H1 (cell line): ENCODE measurements at regions not wholly inside any gene's neighbourhood (a gene's known extent, or its start where the extent isn't known, plus 50 kb on each side); places are given as distances from the start of the nearest gene placed in this dataset.

Experiments
- CTCF ChIA-PET: fragments of 300-600 bp; sonication (Branson Sonifier 250); formaldehyde crosslinking; loops from one replicate; lab custom pipeline; 2021; ENCODE audit not compliant: partially characterized antibody; lab: Charles Lee
- POLR2A ChIA-PET: fragments of 300-600 bp; sonication (Branson Sonifier 250); formaldehyde crosslinking; loops from one replicate; lab custom pipeline; 2021; ENCODE audit warnings: inconsistent platforms; ENCODE audit not compliant: partially characterized antibody; lab: Charles Lee
- DNase-seq, 2 experiments: peaks; one replicate each; pipeline versions ENCODE4 v3.0.0 to v3.0.0-alpha.2; 2010 to 2022; ENCODE audit warnings: low spot score in 2 of 2, low read depth in 1 of 2, mixed read lengths in 1 of 2
- FAIRE-seq: peaks from 2 replicates; lab custom pipeline; 2011; peaks lifted over from hg19 to GRCh38; lab: Jason Lieb, UNC
- H2AFZ ChIP-seq: 2 replicates; pipeline ENCODE4 v1.8.1; 2012; ENCODE audit warnings: low read length, inconsistent platforms
- H2AK5ac ChIP-seq: 2 replicates; pipeline ENCODE4 v1.6.1; 2013; ENCODE audit warnings: low read depth, low read length
- H2BK120ac ChIP-seq: replicated peaks from 2 replicates; pipeline ENCODE3; 2013; ENCODE audit warnings: low read depth, low read length, inconsistent platforms
- H2BK12ac ChIP-seq: 2 replicates; pipeline ENCODE4 v1.6.1; 2013; ENCODE audit warnings: low read depth, low read length
- H2BK15ac ChIP-seq: 2 replicates; pipeline ENCODE4 v1.6.1; 2013; ENCODE audit warnings: low read length
- H2BK20ac ChIP-seq: 2 replicates; pipeline ENCODE4 v1.6.1; 2013; ENCODE audit warnings: low read length
- H2BK5ac ChIP-seq: 2 replicates; pipeline ENCODE4 v1.6.1; 2013; ENCODE audit warnings: low read depth, low read length
- H3K14ac ChIP-seq: 2 replicates; pipeline ENCODE4 v1.6.1; 2013; ENCODE audit warnings: inconsistent platforms; ENCODE audit not compliant: insufficient read length
- H3K18ac ChIP-seq: 2 replicates; pipeline ENCODE4 v1.6.1; 2013; ENCODE audit warnings: low read length; ENCODE audit errors: extremely low read depth
- H3K23ac ChIP-seq: 2 replicates; pipeline ENCODE4 v1.6.1; 2013; ENCODE audit warnings: inconsistent platforms; ENCODE audit not compliant: insufficient read length
- H3K23me2 ChIP-seq: 2 replicates; pipeline ENCODE4 v1.6.1; 2013; ENCODE audit warnings: low read depth, low read length
- H3K27ac ChIP-seq: 2 replicates; pipeline ENCODE4 v1.6.1; 2011; ENCODE audit warnings: low read depth, low read length, inconsistent platforms
- H3K27me3 ChIP-seq, 4 experiments: replicated peaks in 1 of 4; 1 replicate in 1 of 4; 2 replicates in 3 of 4; pipeline versions ENCODE4 v1.6.1 to v1.8.1; 2011 to 2013; ENCODE audit warnings: low read length in 3 of 4, mild to moderate bottlenecking in 3 of 4, inconsistent platforms in 2 of 4, mixed read lengths in 2 of 4, moderate library complexity in 1 of 4; ENCODE audit not compliant: control insufficient read depth in 3 of 4, insufficient read depth in 3 of 4; ENCODE audit errors: extremely low read depth in 1 of 4
- H3K36me3 ChIP-seq, 4 experiments: 2 replicates each; pipeline versions ENCODE4 v1.6.1 to v1.8.1; 2011 to 2013; ENCODE audit warnings: mild to moderate bottlenecking in 4 of 4, low read length in 3 of 4, moderate library complexity in 2 of 4, control low read depth in 1 of 4, inconsistent platforms in 1 of 4; ENCODE audit not compliant: insufficient read depth in 4 of 4, control insufficient read depth in 2 of 4
- H3K4ac ChIP-seq: replicated peaks from 2 replicates; pipeline ENCODE3; 2013; ENCODE audit warnings: low read length, low read depth, mixed read lengths, inconsistent platforms; ENCODE audit not compliant: insufficient read length
- H3K4me1 ChIP-seq, 4 experiments: replicated peaks in 1 of 4; 1 replicate in 1 of 4; 2 replicates in 3 of 4; pipeline versions ENCODE4 v1.6.1 to v1.8.1; 2011 to 2013; ENCODE audit warnings: low read length in 3 of 4, inconsistent platforms in 2 of 4, mixed read lengths in 1 of 4; ENCODE audit not compliant: insufficient read depth in 4 of 4, control insufficient read depth in 3 of 4
- H3K4me2 ChIP-seq, 2 experiments: 2 replicates each; pipeline versions ENCODE4 v1.6.1 to v1.8.1; 2011 to 2013; ENCODE audit warnings: low read depth in 2 of 2, low read length in 2 of 2, control low read depth in 1 of 2, inconsistent platforms in 1 of 2, mild to moderate bottlenecking in 1 of 2; ENCODE audit not compliant: insufficient read depth in 1 of 2
- H3K4me3 ChIP-seq, 4 experiments: fragments of 200-600, 300-600 bp in 1 of 4; sonication (generic), shearing (Covaris generic), sonication (Bioruptor Twin) in 1 of 4; 2 replicates each; pipeline versions ENCODE4 v1.5.1 to v1.8.1; 2011 to 2016; ENCODE audit warnings: low read length in 4 of 4, low read depth in 3 of 4, control low read depth in 2 of 4, inconsistent platforms in 2 of 4, mild to moderate bottlenecking in 2 of 4, mixed read lengths in 1 of 4, moderate library complexity in 1 of 4; ENCODE audit not compliant: insufficient read depth in 2 of 4; ENCODE audit errors: extremely low read depth in 1 of 4
- H3K56ac ChIP-seq: replicated peaks from 2 replicates; pipeline ENCODE3; 2013; ENCODE audit warnings: low read depth, mild to moderate bottlenecking, mixed read lengths, low read length, inconsistent platforms; ENCODE audit not compliant: insufficient read length
- H3K79me1 ChIP-seq: 2 replicates; pipeline ENCODE4 v1.6.1; 2013; ENCODE audit warnings: low read depth, low read length, control low read depth
- H3K79me2 ChIP-seq, 2 experiments: 2 replicates each; pipeline versions ENCODE4 v1.6.1 to v1.8.1; 2012 to 2013; ENCODE audit warnings: low read length in 2 of 2, mild to moderate bottlenecking in 2 of 2, inconsistent platforms in 1 of 2; ENCODE audit not compliant: insufficient read depth in 2 of 2, control insufficient read depth in 1 of 2
- H3K9ac ChIP-seq, 4 experiments: replicated peaks in 1 of 4; 1 replicate in 1 of 4; 2 replicates in 3 of 4; pipeline versions ENCODE4 v1.6.1 to v1.8.1; 2011 to 2013; ENCODE audit warnings: low read depth in 3 of 4, low read length in 3 of 4, control low read depth in 2 of 4, mild to moderate bottlenecking in 2 of 4, moderate library complexity in 2 of 4, inconsistent platforms in 1 of 4; ENCODE audit errors: extremely low read depth in 1 of 4
- H3K9me3 ChIP-seq, 2 experiments: 2 replicates each; pipeline versions ENCODE4 v1.6.1 to v1.8.1; 2012 to 2013; ENCODE audit warnings: mild to moderate bottlenecking in 2 of 2, moderate library complexity in 2 of 2, control low read depth in 1 of 2, inconsistent platforms in 1 of 2, low read depth in 1 of 2, low read length in 1 of 2, mixed read lengths in 1 of 2; ENCODE audit not compliant: insufficient read depth in 2 of 2
- H4K20me1 ChIP-seq, 2 experiments: replicated peaks in 1 of 2; 2 replicates each; pipeline versions ENCODE3 to v1.8.1; 2011 to 2013; ENCODE audit warnings: inconsistent platforms in 2 of 2, low read length in 2 of 2, mild to moderate bottlenecking in 1 of 2; ENCODE audit not compliant: insufficient read depth in 2 of 2, control insufficient read depth in 1 of 2
- H4K5ac ChIP-seq: 2 replicates; pipeline ENCODE4 v1.6.1; 2013; ENCODE audit warnings: low read length, low read depth, mixed read lengths, inconsistent platforms; ENCODE audit not compliant: insufficient read length
- H4K8ac ChIP-seq: 2 replicates; pipeline ENCODE4 v1.8.0; 2013; ENCODE audit warnings: mild to moderate bottlenecking, moderate library complexity, low read length, inconsistent platforms; ENCODE audit not compliant: insufficient read depth; ENCODE audit errors: extremely low read depth
- H4K91ac ChIP-seq: replicated peaks from 2 replicates; pipeline ENCODE3; 2013; ENCODE audit warnings: low read length, mixed read lengths, inconsistent platforms; ENCODE audit not compliant: insufficient read length
- SAP30 ChIP-seq: fragments of 300-600 bp; sonication (generic); IDR thresholded peaks from 2 replicates; pipeline ENCODE4 v1.7.1; 2012; ENCODE audit warnings: low read length, moderate library complexity, mild to moderate bottlenecking, inconsistent platforms; ENCODE audit not compliant: insufficient read depth, insufficient replicate concordance
- WGBS, 2 experiments: shearing (Covaris generic) in 1 of 2; methylation state at CpG; one replicate each; pipeline versions ENCODE4 v1.1.6 to v1.1.7; 2013 to 2015; ENCODE audit warnings: low lambda C conversion rate in 2 of 2, mixed read lengths in 2 of 2, inconsistent platforms in 1 of 2, low coverage in 1 of 2, missing lambda C conversion rate in 1 of 2; ENCODE audit not compliant: insufficient replicate concordance in 2 of 2, insufficient coverage in 1 of 2, insufficient read length in 1 of 2; ENCODE audit errors: extremely low coverage in 1 of 2, missing lambda C conversion rate in 1 of 2; 5-methylcytosine and 5-hydroxymethylcytosine counted together

DNA sequence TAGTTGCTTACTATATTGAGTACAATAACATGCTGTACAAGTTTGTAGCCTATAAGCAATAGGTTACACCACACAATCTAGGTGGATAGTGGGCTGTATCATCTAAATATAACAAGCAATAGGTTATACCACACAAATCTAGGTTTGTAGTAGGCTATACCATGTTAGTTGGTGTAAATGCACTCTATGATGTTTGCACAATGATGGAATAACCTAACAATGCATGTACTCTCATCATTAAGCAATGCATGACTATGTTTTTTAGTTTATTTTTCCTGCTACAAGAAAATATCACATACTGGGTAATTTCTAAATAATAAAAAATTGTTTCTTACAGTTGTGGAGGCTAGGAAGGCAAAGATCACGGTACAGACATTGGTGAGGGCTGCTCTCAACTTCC lies 262.5 kb downstream of the SLITRK6 start:
- H4K20me1 ChIP-seq, result no peaks in the 10 kb centered on the region
- H3K79me2 ChIP-seq, result no peaks in the 10 kb centered on the region
- H3K4me3 ChIP-seq, result no peak overlapping the region
- no peak overlapping the region for H3K23ac ChIP-seq
- H2BK120ac ChIP-seq, result no peak overlapping the region
- H2AK5ac ChIP-seq, result no peak overlapping the region
- no peaks in the 10 kb centered on the region for H3K27me3 ChIP-seq
- H4K8ac ChIP-seq, result no peak overlapping the region
- no peaks in the 10 kb centered on the region for H3K79me1 ChIP-seq
- no peak overlapping the region for H2AFZ ChIP-seq
- no peak overlapping the region for H2BK15ac ChIP-seq
- POLR2A ChIA-PET, result no interaction called here
- H4K5ac ChIP-seq, result no peak overlapping the region
- H3K4me1 ChIP-seq, result no peaks in the 10 kb centered on the region
- no peak overlapping the region for H2BK5ac ChIP-seq
- no peak overlapping the region for H3K14ac ChIP-seq
- no peak overlapping the region for H3K27ac ChIP-seq
- no peak overlapping the region for H4K91ac ChIP-seq
- no peaks in the 10 kb centered on the region for H3K23me2 ChIP-seq
- no peak overlapping the region for H3K56ac ChIP-seq
- 100% methylated on average over 1 of the region's 1 CpG; no CpG with 5 or more reads in 1 of the 2 experiments for WGBS, 2 experiments
- DNase-seq, result no peak
- H2BK12ac ChIP-seq, result no peak overlapping the region
- no peaks in the 10 kb centered on the region for H3K36me3 ChIP-seq
- H2BK20ac ChIP-seq, result no peak overlapping the region
- no peak for TF ChIP-seq SAP30
- CTCF ChIA-PET, result no interaction called here
- no peak overlapping the region for H3K9ac ChIP-seq
- H3K4me2 ChIP-seq, result no peak overlapping the region
- no peaks in the 10 kb centered on the region for H3K9me3 ChIP-seq
- no peak for FAIRE-seq
- no peak overlapping the region for H3K4ac ChIP-seq
- H3K18ac ChIP-seq, result no peak overlapping the region
